Vagina (tissue), 2 donors: ENCODE measurements at regions not wholly inside any gene's neighbourhood (a gene's known extent, or its start where the extent isn't known, plus 50 kb on each side); places are given as distances from the start of the nearest gene placed in this dataset.

Experiments used
- DNase-seq, 2 donors: peaks; one replicate each; pipeline ENCODE4 v3.0.0-alpha.2; 2017; ENCODE audit errors: extremely low spot score in 2 of 2
- H3K27ac ChIP-seq: fragments of 200-600 bp; sonication (generic); one replicate; pipeline ENCODE4 v1.5.1; 2019
- H3K27me3 ChIP-seq: fragments of 200-600 bp; sonication (generic); one replicate; pipeline ENCODE4 v1.5.1; 2019
- H3K36me3 ChIP-seq, 2 donors: fragments of 200-600 bp; sonication (generic); one replicate each; pipeline ENCODE4 v1.5.1; 2017 to 2019
- H3K4me1 ChIP-seq: fragments of 200-600 bp; sonication (generic); one replicate; pipeline ENCODE4 v1.5.1; 2019
- H3K4me3 ChIP-seq, 2 donors: fragments of 200-600 bp; sonication (generic); 1 replicate in 1 of 2; 2 replicates in 1 of 2; pipeline ENCODE4 v1.5.1; 2016 to 2019
- H3K9me3 ChIP-seq: fragments of 200-600 bp; sonication (generic); one replicate; pipeline ENCODE4 v1.5.1; 2019
- POLR2A ChIP-seq, 2 donors: fragments of 450-650 bp; IDR thresholded peaks; one replicate each; pipeline ENCODE4 v1.6.1; 2017; ENCODE audit warnings: antibody characterized with exemption in 2 of 2, mild to moderate bottlenecking in 2 of 2, moderate library complexity in 2 of 2
- POLR2AphosphoS5 ChIP-seq, 2 donors: sonication (generic); formaldehyde crosslinking; IDR thresholded peaks; one replicate each; pipeline ENCODE4 v1.9.0; 2017; ENCODE audit warnings: antibody characterized with exemption in 2 of 2, mild to moderate bottlenecking in 2 of 2, low read depth in 1 of 2; ENCODE audit not compliant: insufficient read depth in 1 of 2
- intact Hi-C: fragments of 100-400 bp; cut with DNase I; formaldehyde crosslinking; loops from one replicate; pipeline ENCODE4 v1.15.1; 2023
- TF ChIP-seq, protein P1 (sequence below), 3 experiments: fragments of 450-650 bp in 2 of 3; fragments of 200-600 bp in 1 of 3; sonication (generic) in 1 of 3; IDR thresholded peaks; one replicate each; pipeline ENCODE4 v1.5.1; 2017 to 2019; ENCODE audit warnings: antibody characterized with exemption in 3 of 3, mild to moderate bottlenecking in 2 of 3, moderate library complexity in 2 of 3

DNA sequence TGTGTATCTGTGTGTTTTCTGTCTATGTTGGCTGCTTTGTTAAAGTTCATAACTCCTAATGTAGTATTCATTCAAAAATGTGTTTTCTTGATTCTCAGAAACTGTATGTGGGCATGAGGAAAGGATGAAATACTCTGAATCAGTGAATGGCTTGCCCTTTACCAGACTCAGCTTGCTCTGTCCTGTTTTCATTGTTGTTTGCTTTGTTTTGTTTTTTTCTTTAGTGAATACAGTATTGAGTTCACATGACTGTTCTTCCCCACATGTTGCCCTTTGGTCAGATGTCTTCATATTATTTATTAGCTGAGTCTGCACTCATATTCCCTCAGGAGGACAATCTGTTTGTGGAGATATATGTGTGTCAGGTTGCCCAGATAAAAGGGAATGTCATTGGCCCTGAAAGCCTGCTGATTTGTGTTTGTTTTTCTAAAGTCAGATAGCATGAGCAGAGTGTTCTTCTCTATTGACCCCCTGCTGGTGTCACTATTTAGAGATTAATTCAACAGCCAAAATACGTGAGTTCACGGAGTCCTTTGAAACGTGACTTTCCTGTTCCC, 1184.4 kb downstream of the RPA4 start:
- TF ChIP-seq, protein P1, sequence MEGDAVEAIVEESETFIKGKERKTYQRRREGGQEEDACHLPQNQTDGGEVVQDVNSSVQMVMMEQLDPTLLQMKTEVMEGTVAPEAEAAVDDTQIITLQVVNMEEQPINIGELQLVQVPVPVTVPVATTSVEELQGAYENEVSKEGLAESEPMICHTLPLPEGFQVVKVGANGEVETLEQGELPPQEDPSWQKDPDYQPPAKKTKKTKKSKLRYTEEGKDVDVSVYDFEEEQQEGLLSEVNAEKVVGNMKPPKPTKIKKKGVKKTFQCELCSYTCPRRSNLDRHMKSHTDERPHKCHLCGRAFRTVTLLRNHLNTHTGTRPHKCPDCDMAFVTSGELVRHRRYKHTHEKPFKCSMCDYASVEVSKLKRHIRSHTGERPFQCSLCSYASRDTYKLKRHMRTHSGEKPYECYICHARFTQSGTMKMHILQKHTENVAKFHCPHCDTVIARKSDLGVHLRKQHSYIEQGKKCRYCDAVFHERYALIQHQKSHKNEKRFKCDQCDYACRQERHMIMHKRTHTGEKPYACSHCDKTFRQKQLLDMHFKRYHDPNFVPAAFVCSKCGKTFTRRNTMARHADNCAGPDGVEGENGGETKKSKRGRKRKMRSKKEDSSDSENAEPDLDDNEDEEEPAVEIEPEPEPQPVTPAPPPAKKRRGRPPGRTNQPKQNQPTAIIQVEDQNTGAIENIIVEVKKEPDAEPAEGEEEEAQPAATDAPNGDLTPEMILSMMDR (IDR thresholded peaks at IDR 0.05): no peak
- no peak for TF ChIP-seq POLR2AphosphoS5 (IDR thresholded peaks at IDR 0.05; ENCODE audit: insufficient read depth in 1 of 2, low read depth in 1 of 2)
- TF ChIP-seq POLR2A (IDR thresholded peaks at IDR 0.05): no peak
- DNase-seq: no peak
- no peaks in the 10 kb centered on the region for H3K27me3 ChIP-seq
- H3K4me1 ChIP-seq: no peaks in the 10 kb centered on the region
- H3K9me3 ChIP-seq: no peaks in the 10 kb centered on the region
- intact Hi-C loops: no loop called here
- no peak overlapping the region for H3K27ac ChIP-seq
- no peak overlapping the region for H3K4me3 ChIP-seq
- no peaks in the 10 kb centered on the region for H3K36me3 ChIP-seq

DNA sequence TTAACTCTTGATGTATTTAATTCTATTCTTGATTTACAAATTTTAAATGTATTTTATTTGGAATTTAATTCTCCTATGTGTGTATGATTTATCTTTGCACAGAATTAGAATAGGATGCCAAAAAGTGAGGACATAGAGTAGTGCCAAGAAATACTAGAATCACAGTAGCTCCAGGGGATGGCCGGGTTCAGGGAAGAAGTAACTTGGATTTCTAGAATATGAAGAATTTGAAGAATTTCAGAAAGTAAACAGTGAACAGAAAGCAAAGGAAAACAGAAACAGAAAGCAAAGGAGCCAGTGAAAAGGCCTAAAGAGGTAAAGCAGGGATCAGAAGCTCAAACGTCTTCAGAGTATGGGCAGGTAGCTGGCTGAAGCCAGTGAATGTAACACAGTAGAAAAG, 1187.6 kb downstream of the RPA4 start:
- Histone ChIP-seq H3K4me1 (no peaks in the 10 kb centered on the region), H3K9me3 (no peaks in the 10 kb centered on the region), H3K27ac (no peak overlapping the region), H3K36me3 (no peaks in the 10 kb centered on the region), H3K27me3 (no peaks in the 10 kb centered on the region), H3K4me3 (no peak overlapping the region)
- intact Hi-C loops: no loop called here
- no peak for DNase-seq
- no peak for TF ChIP-seq POLR2A (IDR thresholded peaks at IDR 0.05)
- TF ChIP-seq POLR2AphosphoS5 (IDR thresholded peaks at IDR 0.05; ENCODE audit: insufficient read depth in 1 of 2, low read depth in 1 of 2): no peak
- TF ChIP-seq, protein P1 (IDR thresholded peaks at IDR 0.05): no peak

DNA sequence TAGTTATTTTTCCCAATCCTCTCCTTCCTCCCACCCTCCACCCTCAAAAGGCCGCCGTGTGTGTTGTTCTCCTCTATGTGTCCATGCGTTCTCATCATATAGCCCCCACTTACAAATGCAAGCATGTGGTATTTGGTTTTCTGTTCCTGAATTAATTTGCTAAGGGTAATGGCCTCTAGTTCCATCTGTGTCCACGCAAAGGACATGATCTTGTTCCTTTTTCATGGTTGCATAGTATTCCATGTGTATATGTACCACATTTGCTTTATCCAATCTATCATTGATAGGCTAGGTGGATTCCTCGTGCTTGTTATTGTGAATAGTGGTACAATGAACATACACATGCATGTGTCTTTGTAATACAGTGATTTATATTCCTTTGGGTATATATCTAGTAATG, 1193.7 kb downstream of the RPA4 start:
- TF ChIP-seq, protein P1 (IDR thresholded peaks at IDR 0.05): no peak
- no peak for TF ChIP-seq POLR2A (IDR thresholded peaks at IDR 0.05)
- no peak for TF ChIP-seq POLR2AphosphoS5 (IDR thresholded peaks at IDR 0.05; ENCODE audit: insufficient read depth in 1 of 2, low read depth in 1 of 2)
- Histone ChIP-seq H3K27ac (no peak overlapping the region), H3K27me3 (no peaks in the 10 kb centered on the region), H3K36me3 (no peaks in the 10 kb centered on the region), H3K9me3 (no peaks in the 10 kb centered on the region), H3K4me1 (no peaks in the 10 kb centered on the region), H3K4me3 (no peak overlapping the region)
- DNase-seq: no peak
- intact Hi-C loops: no loop called here

DNA sequence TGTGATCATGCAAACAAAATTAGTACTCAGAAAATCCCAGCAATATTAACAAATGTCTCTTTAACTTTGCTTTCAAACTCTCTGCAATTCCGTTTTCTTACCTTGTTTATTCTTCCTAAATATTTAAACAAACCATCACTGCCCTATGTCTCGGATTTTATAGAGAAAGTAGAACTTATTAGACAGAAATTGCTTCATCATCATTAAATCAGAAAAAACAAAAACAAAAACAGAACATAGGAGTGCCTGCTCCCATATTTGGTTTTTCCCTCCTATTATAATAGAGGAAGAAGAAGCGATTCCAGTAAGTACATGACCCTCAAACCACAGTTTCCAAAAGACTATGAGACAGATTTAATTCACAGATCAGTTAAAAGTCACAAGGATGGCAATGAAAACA, 1228.0 kb downstream of the RPA4 start:
- DNase-seq: no peak
- intact Hi-C loops: no loop called here
- H3K4me1 ChIP-seq: no peaks in the 10 kb centered on the region
- H3K9me3 ChIP-seq: no peaks in the 10 kb centered on the region
- no peaks in the 10 kb centered on the region for H3K27me3 ChIP-seq
- H3K4me3 ChIP-seq: no peak overlapping the region
- no peak overlapping the region for H3K27ac ChIP-seq
- no peak for TF ChIP-seq POLR2A (IDR thresholded peaks at IDR 0.05)
- TF ChIP-seq POLR2AphosphoS5 (IDR thresholded peaks at IDR 0.05; ENCODE audit: insufficient read depth in 1 of 2, low read depth in 1 of 2): no peak
- TF ChIP-seq, protein P1 (IDR thresholded peaks at IDR 0.05): no peak
- no peaks in the 10 kb centered on the region for H3K36me3 ChIP-seq

DNA sequence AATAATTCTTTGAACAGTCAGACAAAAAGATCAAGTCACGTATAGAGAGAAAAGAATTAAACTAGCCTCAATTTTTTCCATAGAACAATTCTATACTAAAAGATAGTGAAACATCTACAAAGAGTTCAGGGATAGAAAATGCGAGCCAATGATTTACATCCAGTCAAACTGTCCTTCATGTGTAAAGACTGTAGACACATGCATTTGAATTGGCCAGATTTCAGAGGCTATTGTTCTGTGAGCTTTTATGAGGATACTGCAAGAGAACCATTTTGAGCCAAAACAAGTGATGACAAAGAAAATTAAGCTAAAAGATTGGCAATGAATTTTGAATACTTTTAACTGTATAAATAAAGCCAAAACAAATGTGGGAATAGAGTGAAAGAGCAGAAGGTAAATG, 1230.3 kb downstream of the RPA4 start:
- Histone ChIP-seq H3K9me3 (no peaks in the 10 kb centered on the region), H3K36me3 (no peaks in the 10 kb centered on the region), H3K27me3 (no peaks in the 10 kb centered on the region), H3K27ac (no peak overlapping the region), H3K4me1 (no peaks in the 10 kb centered on the region), H3K4me3 (no peak overlapping the region)
- TF ChIP-seq POLR2AphosphoS5 (IDR thresholded peaks at IDR 0.05; ENCODE audit: insufficient read depth in 1 of 2, low read depth in 1 of 2) (no peak), POLR2A (IDR thresholded peaks at IDR 0.05) (no peak)
- TF ChIP-seq, protein P1 (IDR thresholded peaks at IDR 0.05): no peak
- intact Hi-C loops: no loop called here
- no peak for DNase-seq
